OCI-LY3 (cell line): ENCODE measurements at regions not wholly inside any gene's neighbourhood (a gene's known extent, or its start where the extent isn't known, plus 50 kb on each side); places are given as distances from the start of the nearest gene placed in this dataset.

Source experiments
- H2AFZ ChIP-seq: fragments of 200-600, 300-600 bp; shearing (Covaris generic); 2 replicates; pipeline ENCODE4 v1.6.0; 2014; ENCODE audit warnings: antibody characterized with exemption, low read depth, low read length
- H3K27ac ChIP-seq: fragments of 200-600, 300-600 bp; sonication (generic); 2 replicates; pipeline ENCODE4 v1.5.1; 2014; ENCODE audit warnings: mild to moderate bottlenecking, low read length, moderate library complexity, mixed read lengths
- H3K27me3 ChIP-seq: fragments of 200-600, 300-600 bp; sonication (generic); 2 replicates; pipeline ENCODE4 v1.6.1; 2014; ENCODE audit warnings: low read depth, low read length, mixed read lengths
- H3K36me3 ChIP-seq: fragments of 200-600, 300-600 bp; sonication (generic); replicated peaks from 2 replicates; pipeline ENCODE3; 2014; ENCODE audit warnings: low read depth, low read length, mixed read lengths
- H3K4me1 ChIP-seq: fragments of 300-600, 200-600 bp; sonication (generic); 2 replicates; pipeline ENCODE4 v1.6.1; 2014; ENCODE audit warnings: low read length, mixed read lengths
- H3K4me2 ChIP-seq: fragments of 200-600, 300-600 bp; sonication (generic); 2 replicates; pipeline ENCODE4 v1.6.1; 2014; ENCODE audit warnings: low read length, mixed read lengths
- H3K4me3 ChIP-seq: fragments of 300-600, 200-600 bp; sonication (generic); 2 replicates; pipeline ENCODE4 v1.5.1; 2014; ENCODE audit warnings: antibody characterized with exemption, mild to moderate bottlenecking, low read length, moderate library complexity
- H3K79me2 ChIP-seq: fragments of 300-600, 200-600 bp; shearing (Covaris generic); 2 replicates; pipeline ENCODE4 v1.6.1; 2014; ENCODE audit warnings: mild to moderate bottlenecking, low read length, mixed read lengths
- H3K9ac ChIP-seq: fragments of 300-600, 200-600 bp; shearing (Covaris generic); 2 replicates; pipeline ENCODE4 v1.6.0; 2014; ENCODE audit warnings: mild to moderate bottlenecking, low read length, moderate library complexity
- H3K9me3 ChIP-seq: fragments of 200-600, 300-600 bp; shearing (Covaris generic); 2 replicates; pipeline ENCODE4 v1.6.1; 2014; ENCODE audit warnings: low read length, mixed read lengths; ENCODE audit not compliant: insufficient read depth
- H4K20me1 ChIP-seq: fragments of 200-600, 300-600 bp; sonication (generic); 2 replicates; pipeline ENCODE4 v1.6.1; 2016; ENCODE audit warnings: low read length, mixed read lengths; ENCODE audit not compliant: insufficient read depth
- EZH2phosphoT487 ChIP-seq: fragments of 200-600 bp; shearing (Covaris generic); IDR thresholded peaks from 2 replicates; pipeline ENCODE4 v1.6.1; 2018; ENCODE audit warnings: antibody characterized with exemption, mixed run types, low read depth
- TF ChIP-seq, protein P1 (sequence below): fragments of 200-600, 300-600 bp; sonication (generic); IDR thresholded peaks from 2 replicates; pipeline ENCODE4 v1.5.1; 2014; ENCODE audit warnings: antibody characterized with exemption, low read length, low read depth

DNA sequence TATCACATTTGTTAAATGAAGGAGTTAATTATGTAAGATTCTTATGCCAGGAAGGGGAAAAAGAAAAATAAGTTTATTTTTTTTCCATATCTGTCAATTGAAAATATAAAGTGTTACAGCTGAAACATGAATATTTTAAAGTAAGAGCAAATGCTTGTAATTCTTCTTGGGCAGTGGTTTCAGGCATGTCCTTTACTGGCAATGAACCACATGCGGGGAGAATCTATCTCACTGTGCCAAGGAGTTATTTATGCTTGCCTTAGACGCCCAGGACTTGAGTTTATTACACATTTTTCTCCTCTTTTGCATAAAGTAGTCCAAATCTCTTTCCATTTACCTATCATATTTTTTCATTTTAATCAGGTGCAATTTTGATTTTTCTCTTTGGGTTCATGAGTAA is 207.8 kb upstream of the NRIP1 start:
- Histone ChIP-seq H3K4me2 (no peak overlapping the region), H2AFZ (no peak overlapping the region), H3K27ac (no peak overlapping the region), H3K27me3 (no peaks in the 10 kb centered on the region), H3K4me3 (no peak overlapping the region), H3K9me3 (no peaks in the 10 kb centered on the region), H3K79me2 (no peaks in the 10 kb centered on the region), H3K9ac (no peak overlapping the region), H3K4me1 (no peaks in the 10 kb centered on the region), H3K36me3 (no peaks in the 10 kb centered on the region), H4K20me1 (no peaks in the 10 kb centered on the region)
- TF ChIP-seq EZH2phosphoT487 = no peak
- TF ChIP-seq, protein P1, sequence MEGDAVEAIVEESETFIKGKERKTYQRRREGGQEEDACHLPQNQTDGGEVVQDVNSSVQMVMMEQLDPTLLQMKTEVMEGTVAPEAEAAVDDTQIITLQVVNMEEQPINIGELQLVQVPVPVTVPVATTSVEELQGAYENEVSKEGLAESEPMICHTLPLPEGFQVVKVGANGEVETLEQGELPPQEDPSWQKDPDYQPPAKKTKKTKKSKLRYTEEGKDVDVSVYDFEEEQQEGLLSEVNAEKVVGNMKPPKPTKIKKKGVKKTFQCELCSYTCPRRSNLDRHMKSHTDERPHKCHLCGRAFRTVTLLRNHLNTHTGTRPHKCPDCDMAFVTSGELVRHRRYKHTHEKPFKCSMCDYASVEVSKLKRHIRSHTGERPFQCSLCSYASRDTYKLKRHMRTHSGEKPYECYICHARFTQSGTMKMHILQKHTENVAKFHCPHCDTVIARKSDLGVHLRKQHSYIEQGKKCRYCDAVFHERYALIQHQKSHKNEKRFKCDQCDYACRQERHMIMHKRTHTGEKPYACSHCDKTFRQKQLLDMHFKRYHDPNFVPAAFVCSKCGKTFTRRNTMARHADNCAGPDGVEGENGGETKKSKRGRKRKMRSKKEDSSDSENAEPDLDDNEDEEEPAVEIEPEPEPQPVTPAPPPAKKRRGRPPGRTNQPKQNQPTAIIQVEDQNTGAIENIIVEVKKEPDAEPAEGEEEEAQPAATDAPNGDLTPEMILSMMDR = no peak

DNA sequence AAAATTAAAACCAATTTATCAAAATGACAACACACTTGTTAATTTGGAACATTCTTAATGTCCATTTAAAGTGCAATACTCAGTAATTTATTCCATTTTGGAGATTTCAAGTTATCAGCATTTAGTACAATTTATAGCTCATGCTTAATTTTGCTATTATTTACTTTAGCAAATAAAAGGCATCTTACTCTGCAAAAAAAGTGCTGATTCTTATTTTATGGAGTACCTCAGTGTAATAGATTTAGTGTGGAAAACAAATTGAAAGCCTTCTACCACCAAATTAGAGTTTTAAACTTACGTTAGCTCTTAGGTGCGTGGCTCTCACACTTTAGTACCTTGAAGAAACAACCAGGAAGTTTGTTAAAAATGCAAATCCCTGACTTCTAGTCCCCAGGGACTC is 208.4 kb upstream of the NRIP1 start:
- H3K27ac ChIP-seq = no peak overlapping the region
- H2AFZ ChIP-seq = no peak overlapping the region
- H3K4me3 ChIP-seq = no peak overlapping the region
- no peaks in the 10 kb centered on the region for H3K4me1 ChIP-seq
- H3K9ac ChIP-seq = no peak overlapping the region
- H3K27me3 ChIP-seq = no peaks in the 10 kb centered on the region
- H3K79me2 ChIP-seq = no peaks in the 10 kb centered on the region
- H3K36me3 ChIP-seq = no peaks in the 10 kb centered on the region
- TF ChIP-seq, protein P1 = no peak
- no peak for TF ChIP-seq EZH2phosphoT487
- H3K4me2 ChIP-seq = no peak overlapping the region
- H4K20me1 ChIP-seq = no peaks in the 10 kb centered on the region
- H3K9me3 ChIP-seq = no peaks in the 10 kb centered on the region

DNA sequence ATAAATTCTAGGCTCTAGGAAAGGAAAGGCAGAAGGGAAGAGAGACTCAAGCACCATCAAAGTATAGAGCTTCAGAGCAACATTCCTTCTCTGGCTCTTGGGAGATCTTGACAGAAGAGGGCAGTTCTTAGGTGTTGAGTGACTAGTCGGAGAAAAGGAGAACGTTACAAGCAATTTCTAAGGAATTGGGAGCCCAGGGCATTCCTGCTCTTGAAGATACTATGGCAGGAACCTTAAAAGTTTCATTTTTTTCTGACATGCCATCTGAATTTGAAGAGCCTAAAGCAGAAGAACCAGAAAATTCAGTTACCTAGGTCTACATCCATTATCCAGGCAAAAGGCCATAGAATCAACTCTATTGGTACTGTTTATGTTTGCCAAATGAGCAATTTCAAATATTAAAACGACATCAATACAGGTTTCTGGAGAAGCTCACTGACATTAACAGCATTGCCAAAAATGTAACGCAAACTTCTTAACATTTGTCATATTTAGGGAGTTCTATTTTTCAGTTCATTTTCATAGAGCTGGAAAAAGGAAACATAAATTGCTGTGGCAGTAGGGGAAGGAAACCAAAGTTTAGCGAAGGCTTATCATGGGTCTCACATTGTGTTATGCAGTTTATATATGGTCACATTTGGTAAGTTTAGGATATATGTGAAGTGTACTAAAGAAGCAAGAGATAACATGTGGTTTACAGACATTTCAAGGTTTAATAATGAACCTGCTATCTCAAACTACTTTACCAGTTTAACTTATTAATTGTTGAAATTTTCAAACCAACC is 210.1 kb upstream of the NRIP1 start:
- Histone ChIP-seq H3K27ac (no peak overlapping the region), H3K4me2 (no peak overlapping the region), H3K9me3 (no peaks in the 10 kb centered on the region), H3K4me3 (no peak overlapping the region), H3K9ac (no peak overlapping the region), H4K20me1 (no peaks in the 10 kb centered on the region), H3K79me2 (no peaks in the 10 kb centered on the region), H3K4me1 (no peaks in the 10 kb centered on the region), H3K27me3 (no peaks in the 10 kb centered on the region), H2AFZ (no peak overlapping the region), H3K36me3 (no peaks in the 10 kb centered on the region)
- no peak for TF ChIP-seq EZH2phosphoT487
- TF ChIP-seq, protein P1 = no peak

DNA sequence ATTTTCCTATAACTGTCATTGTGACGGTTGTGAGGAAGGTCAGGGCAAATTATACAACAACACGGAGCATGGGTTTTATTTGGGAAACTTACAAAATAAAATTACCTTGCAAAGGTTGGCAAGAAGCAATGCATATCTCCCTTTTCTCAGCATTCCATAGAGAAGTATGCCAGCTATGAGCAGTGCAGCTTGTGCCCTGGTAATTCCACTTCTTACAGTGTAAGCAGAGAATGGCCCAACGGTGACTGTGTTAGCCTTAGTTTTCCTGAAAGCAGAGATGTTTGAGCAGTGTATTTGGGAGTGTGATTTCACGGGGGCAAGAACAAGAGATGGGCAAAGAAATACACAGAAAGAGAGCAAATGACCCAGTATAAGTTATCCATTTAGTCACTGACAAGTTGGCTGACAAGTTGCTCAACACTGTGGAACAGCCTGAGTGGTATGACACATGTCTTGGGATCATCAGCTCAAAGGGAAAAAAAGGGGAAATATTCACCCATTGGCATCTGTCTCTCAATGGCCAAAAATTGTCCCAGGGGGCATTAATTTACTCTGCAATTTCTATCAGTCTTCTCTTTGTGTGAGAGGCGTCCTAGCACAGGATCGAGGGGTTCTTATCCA is 210.9 kb upstream of the NRIP1 start:
- Histone ChIP-seq H3K4me2 (no peak overlapping the region), H2AFZ (no peak overlapping the region), H3K9ac (no peak overlapping the region), H3K36me3 (no peaks in the 10 kb centered on the region), H3K9me3 (no peaks in the 10 kb centered on the region), H3K4me3 (no peak overlapping the region), H4K20me1 (no peaks in the 10 kb centered on the region), H3K79me2 (no peaks in the 10 kb centered on the region), H3K4me1 (no peaks in the 10 kb centered on the region), H3K27ac (no peak overlapping the region), H3K27me3 (no peaks in the 10 kb centered on the region)
- TF ChIP-seq, protein P1 = no peak
- TF ChIP-seq EZH2phosphoT487 = no peak
